GM19351 (cell line): ENCODE measurements at regions not wholly inside any gene's neighbourhood (a gene's known extent, or its start where the extent isn't known, plus 50 kb on each side); places are given as distances from the start of the nearest gene placed in this dataset.

ENCODE experiments used
- ATAC-seq: cut with Tn5 transposase; IDR thresholded peaks from one replicate; pipeline ENCODE4 v1.9.1; 2021; ENCODE audit warnings: mild to moderate bottlenecking, moderate library complexity; ENCODE audit not compliant: unreplicated experiment

DNA sequence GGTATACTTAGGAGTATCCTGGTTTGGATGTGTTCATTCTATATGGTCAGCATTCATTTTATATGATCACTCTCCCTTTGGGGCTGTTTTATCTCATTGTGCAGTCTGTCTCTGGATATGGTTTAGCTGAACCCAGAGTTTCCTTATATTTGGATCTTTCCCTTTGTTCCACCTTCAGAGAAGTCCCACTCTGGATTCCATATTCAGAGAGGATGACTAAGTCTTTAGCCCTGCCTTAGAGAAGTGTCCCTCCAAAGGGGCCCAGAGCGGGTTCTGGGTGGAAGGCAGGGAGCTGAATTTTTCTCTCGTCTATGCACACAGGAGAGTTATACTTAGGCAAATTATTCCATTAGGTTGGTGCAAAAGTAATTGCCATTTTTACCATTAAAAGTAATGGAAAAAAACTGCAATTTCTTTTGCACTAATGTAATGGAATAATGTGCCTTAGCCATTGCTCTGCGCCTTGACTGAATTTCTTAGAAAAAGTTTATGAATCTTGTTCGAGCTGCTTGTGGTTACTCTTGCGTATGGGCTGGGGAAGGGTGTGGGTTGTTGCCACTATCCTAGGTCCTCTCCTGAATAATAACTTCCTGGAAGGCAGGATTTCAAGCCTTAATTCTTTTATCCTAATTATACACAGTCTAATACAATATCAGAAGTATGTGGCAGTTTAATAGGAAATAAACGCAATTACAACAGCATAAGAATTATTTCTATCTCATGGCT, 74.2 kb upstream of the MTPN start:
- no peak for ATAC-seq

- no peak for ATAC-seq
Observed at GRCh38 chr7:136050462-136050847, 73.3 kb upstream of the MTPN start.

DNA sequence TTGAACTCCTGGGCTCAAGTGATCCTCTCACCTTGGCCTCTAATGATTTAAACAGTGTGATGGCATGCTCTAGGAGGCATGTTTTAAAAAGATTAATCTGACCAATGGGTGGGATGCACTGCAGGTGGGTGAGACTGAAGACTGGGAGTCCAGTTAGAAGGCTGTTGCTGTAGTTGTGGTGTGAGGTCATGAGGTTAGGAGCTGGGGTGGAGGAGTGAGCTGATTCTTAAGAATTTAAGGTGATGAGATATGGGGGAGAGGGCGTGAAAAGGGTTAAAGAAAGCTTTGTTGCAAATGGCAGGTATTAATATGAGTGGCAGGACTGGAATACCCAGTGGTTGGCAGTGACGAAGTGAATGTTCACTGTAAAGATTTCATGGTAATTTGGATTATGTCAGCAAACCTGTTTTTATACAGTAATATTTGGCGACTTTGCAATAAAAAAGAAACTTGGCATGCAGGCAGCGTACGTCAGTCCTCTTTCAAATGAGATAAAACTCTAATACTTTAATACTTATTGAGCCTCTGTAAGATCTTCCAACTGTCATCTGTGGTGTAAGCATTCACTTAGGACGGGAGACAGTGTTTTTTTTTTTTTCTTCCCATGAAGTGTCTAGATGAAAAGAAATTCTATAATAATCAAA, 72.8 kb upstream of the MTPN start:
- no peak for ATAC-seq

DNA sequence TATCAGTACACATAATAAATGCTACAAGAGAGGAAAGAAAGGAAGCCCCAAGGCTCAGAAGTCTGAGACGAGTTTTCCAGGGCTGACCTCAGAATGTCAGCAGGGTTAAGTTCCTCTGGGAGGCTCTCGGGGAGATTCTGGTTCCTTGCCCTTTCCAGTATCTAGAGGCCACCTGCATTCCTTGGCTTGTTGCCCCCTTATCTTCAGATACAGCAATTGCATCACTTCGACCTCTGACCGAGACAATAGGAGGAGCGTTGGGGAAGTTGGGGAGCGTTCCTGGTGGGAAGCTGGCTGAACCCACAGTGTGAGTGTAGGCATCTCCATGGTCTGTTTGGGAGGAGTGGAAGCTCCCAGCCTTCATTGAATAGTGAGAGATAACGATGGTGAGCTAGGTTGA, 72.0 kb upstream of the MTPN start:
- no peak for ATAC-seq

GRCh38 chr7:136046548-136046947, 69.4 kb upstream of the MTPN start:
- no peak for ATAC-seq

DNA sequence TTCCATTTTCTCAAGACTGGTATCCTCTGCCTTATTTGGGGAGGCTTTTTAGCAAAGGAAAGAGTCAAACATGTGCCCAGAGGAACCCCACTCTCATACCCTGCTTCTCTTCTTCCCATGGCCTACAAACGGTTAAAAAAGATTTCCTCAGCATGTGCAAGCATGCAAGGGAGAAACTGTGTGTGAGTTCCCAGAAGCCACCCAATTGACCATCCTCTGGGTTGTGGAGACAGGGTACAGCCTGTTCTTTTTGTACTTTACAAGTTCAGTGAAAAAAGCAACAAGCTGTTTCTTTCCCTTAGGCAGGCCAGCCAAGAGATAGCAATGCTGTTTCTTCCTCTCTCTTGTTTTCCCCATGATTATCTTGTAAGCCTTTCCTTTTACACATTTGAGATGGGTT, 68.8 kb upstream of the MTPN start:
- ATAC-seq = no peak

DNA sequence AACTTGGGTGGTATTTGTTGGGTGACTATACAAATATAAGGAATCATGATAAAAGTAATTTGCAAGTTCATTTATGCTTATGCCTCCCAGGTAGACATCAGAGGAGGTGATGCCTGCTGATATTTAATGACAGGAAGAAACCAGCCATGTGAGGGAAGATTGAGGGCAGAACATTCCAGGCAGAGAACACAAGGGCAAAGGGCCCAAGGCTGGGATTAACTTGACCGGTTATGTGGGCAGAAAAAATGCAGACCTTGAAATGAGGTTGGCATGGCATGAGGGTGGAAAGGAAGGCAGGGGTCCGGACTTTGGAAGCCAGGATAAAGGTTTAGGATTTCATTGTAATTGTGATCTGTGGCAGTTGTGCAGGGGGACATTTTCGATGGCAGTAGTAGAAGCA, 68.0 kb upstream of the MTPN start:
- ATAC-seq = no peak

GRCh38 chr7:136039577-136040345, 62.6 kb upstream of the MTPN start:
- ATAC-seq = no peak

DNA sequence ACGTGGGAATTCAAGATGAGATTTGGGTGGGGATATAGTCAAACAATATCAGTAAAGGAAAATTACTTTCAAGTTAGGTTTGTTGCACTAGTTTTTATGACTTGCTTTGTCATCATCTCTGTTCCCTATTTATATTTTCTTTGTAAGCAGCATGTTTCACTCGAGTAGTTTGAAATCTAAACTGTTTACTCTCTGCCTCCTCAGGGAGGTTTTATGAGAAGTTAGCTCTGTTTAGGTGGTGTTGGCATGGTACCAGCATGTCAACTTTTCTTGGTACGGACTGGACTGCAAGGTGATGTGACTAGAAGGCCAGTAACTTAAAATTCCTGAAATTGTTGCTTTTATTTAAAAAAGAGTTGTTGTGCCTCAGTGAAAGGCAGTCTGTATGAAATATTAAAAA, 59.2 kb upstream of the MTPN start:
- ATAC-seq = no peak

GRCh38 chr7:136034132-136034531, 57.0 kb upstream of the MTPN start:
- no peak for ATAC-seq

DNA sequence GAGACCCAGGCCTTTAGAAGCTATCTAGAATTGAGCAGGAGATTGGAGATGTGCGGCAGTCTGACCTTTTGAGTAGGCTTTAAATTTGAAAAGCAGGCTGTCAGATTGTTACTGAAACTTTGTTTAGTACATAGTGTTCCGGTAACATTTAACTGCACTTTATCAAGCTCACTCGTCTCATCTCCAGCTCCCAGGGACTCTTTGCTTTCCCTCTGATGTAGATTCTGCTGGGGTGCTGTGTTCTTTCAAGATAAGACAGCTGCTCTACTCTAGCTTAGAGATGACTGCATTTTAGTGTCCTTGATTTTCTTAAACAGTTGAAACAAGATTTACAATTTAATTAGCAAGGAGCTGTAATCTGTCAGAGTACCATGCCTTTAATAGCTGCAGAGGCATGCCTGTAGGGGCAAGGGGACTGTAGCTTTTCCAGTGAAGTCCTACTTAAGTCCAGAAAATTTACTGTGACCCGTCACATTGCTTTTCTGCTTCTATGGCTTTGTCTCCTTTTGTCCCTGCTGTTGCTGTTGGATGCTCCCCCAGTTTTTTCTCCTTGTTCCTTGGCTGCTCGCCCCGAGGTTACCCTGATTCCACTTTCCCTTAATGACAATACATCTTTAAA, 56.4 kb upstream of the MTPN start:
- no peak for ATAC-seq

DNA sequence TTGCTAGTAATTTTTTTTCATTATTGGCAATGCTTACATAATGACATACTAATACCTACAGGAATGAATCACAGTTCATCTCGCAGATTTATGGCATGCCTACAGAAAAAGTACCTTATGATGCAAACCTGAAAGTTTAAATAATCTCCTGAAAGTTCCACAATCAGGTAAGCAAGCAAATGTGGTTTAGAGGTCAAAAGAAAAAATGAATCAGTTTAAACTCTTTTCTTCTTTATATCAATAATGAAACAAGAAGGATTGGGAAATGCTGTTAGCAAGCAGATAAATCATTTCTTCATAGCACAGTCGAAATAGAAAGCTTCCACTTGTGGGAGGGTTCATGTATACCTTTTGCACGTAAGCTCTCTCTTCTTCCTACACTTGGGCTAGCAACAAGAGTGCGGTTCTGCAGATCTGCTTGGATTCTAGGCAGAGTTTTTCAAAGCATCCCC, 53.7 kb upstream of the MTPN start:
- peak; percentile 82 for ATAC-seq

- ATAC-seq = no peak
Observed at GRCh38 chr7:136030330-136030729, 53.2 kb upstream of the MTPN start.

GRCh38 chr7:136027160-136027559, 50.0 kb upstream of the MTPN start:
- no peak for ATAC-seq
